HEK293T (cell line): ENCODE measurements at regions not wholly inside any gene's neighbourhood (a gene's known extent, or its start where the extent isn't known, plus 50 kb on each side); places are given as distances from the start of the nearest gene placed in this dataset.

Experiments
- FOXA1 ChIP-seq: fragments of 450-650 bp; IDR thresholded peaks from 2 replicates; pipeline ENCODE4 v1.6.1; 2016; ENCODE audit warnings: mild to moderate bottlenecking
- FOXK2 ChIP-seq: fragments of 450-650 bp; IDR thresholded peaks from 2 replicates; pipeline ENCODE4 v1.6.1; 2016; ENCODE audit warnings: mild to moderate bottlenecking
- HDGF ChIP-seq: fragments of 450-650 bp; IDR thresholded peaks from 2 replicates; pipeline ENCODE4 v1.6.1; 2017; ENCODE audit warnings: antibody characterized with exemption, borderline replicate concordance
- LEF1 ChIP-seq: fragments of 450-650 bp; IDR thresholded peaks from 2 replicates; pipeline ENCODE4 v1.6.1; 2017; ENCODE audit warnings: mild to moderate bottlenecking, borderline replicate concordance

GRCh38 chr2:12597610-12598009 lies 119.1 kb upstream of the TRIB2 start:
- no peak for TF ChIP-seq LEF1
- no peak for TF ChIP-seq FOXA1
- TF ChIP-seq FOXK2, result no peak
- no peak for TF ChIP-seq HDGF
